K562 (cell line): ENCODE measurements at regions not wholly inside any gene's neighbourhood (a gene's known extent, or its start where the extent isn't known, plus 50 kb on each side); places are given as distances from the start of the nearest gene placed in this dataset.

ENCODE experiments used
- ATAC-seq: fragments of 200-7000 bp; cut with Tn5 transposase; 3 replicates; pipeline ENCODE4 v1.9.1; 2020; ENCODE audit warnings: moderate library complexity
- BruUV-seq: library from RNA; stranded (reverse); fragments of 400-500 nt; replicated peaks from 2 replicates; lab custom pipeline; 2021; lab: Mats Ljungman, UMichigan
- CTCF ChIA-PET: fragments of 300-600 bp; formaldehyde crosslinking; extraction: SDS; loops from one replicate; lab custom pipeline; 2021; ENCODE audit warnings: low intra/inter-chr PET ratio; lab: Yijun Ruan, JAX
- POLR2A ChIA-PET: fragments of 300-600, 350-650 bp; sonication (Branson Sonifier 250); formaldehyde crosslinking; extraction: SDS; loops from one replicate; lab custom pipeline; 2021; ENCODE audit warnings: antibody characterized with exemption, inconsistent platforms; lab: Yijun Ruan, JAX
- DNase-seq, 4 experiments: peaks; one replicate each; pipeline versions ENCODE4 v3.0.0 to v3.0.0-alpha.2; 2011 to 2018; ENCODE audit warnings: low spot score in 3 of 4, mixed read lengths in 3 of 4; ENCODE audit errors: extremely low read depth in 1 of 4
- FAIRE-seq: peaks from 2 replicates; lab custom pipeline; 2011; peaks lifted over from hg19 to GRCh38; lab: Jason Lieb, UNC
- H2AFZ ChIP-seq: 2 replicates; pipeline ENCODE4 v1.6.0; 2011; ENCODE audit warnings: low read depth, low read length, control low read depth, inconsistent platforms
- H3K27ac ChIP-seq: fragments of 200-600 bp; 3 replicates; pipeline ENCODE4 v1.8.0; 2011; ENCODE audit warnings: low read depth, mild to moderate bottlenecking, control low read depth, inconsistent platforms, low read length, moderate library complexity, mixed read lengths; ENCODE audit errors: extremely low read depth
- H3K27me3 ChIP-seq, 2 experiments: fragments of 300-600 bp in 1 of 2; 2 replicates in 1 of 2; 3 replicates in 1 of 2; pipeline versions ENCODE4 v1.6.0 to v1.8.0; 2011; ENCODE audit warnings: inconsistent platforms in 2 of 2, low read length in 2 of 2, mild to moderate bottlenecking in 1 of 2, mixed read lengths in 1 of 2, moderate library complexity in 1 of 2; ENCODE audit not compliant: control insufficient read depth in 2 of 2, insufficient read depth in 2 of 2
- H3K36me3 ChIP-seq: fragments of 300-600 bp; 3 replicates; pipeline ENCODE4 v1.8.0; 2011; ENCODE audit warnings: mild to moderate bottlenecking, low read length, inconsistent platforms; ENCODE audit not compliant: control insufficient read depth, insufficient read depth
- H3K4me1 ChIP-seq, 2 experiments: fragments of 200-600 bp in 1 of 2; replicated peaks in 1 of 2; 2 replicates in 1 of 2; 3 replicates in 1 of 2; pipeline versions ENCODE4 v1.5.1 to v1.8.0; 2011; ENCODE audit warnings: inconsistent platforms in 2 of 2, low read length in 2 of 2, mild to moderate bottlenecking in 1 of 2, mixed read lengths in 1 of 2, moderate library complexity in 1 of 2; ENCODE audit not compliant: control insufficient read depth in 2 of 2, insufficient read depth in 2 of 2
- H3K4me2 ChIP-seq: 2 replicates; pipeline ENCODE4 v1.6.1; 2011; ENCODE audit warnings: low read length, control low read depth, inconsistent platforms, mixed read lengths; ENCODE audit not compliant: insufficient read depth
- H3K4me3 ChIP-seq: fragments of 200-600 bp; sonication (generic), shearing (Covaris generic); 2 replicates; pipeline ENCODE4 v1.5.1; 2016; ENCODE audit warnings: control low read depth, inconsistent platforms
- H3K79me2 ChIP-seq: fragments of 200-600 bp; 3 replicates; pipeline ENCODE4 v1.8.0; 2011; ENCODE audit warnings: low read length, inconsistent platforms; ENCODE audit not compliant: control insufficient read depth, insufficient read depth
- H3K9ac ChIP-seq, 2 experiments: 2 replicates each; pipeline versions ENCODE4 v1.6.0 to v1.6.1; 2011; ENCODE audit warnings: low read depth in 2 of 2, low read length in 2 of 2, control low read depth in 1 of 2, inconsistent platforms in 1 of 2, mild to moderate bottlenecking in 1 of 2, mixed read lengths in 1 of 2; ENCODE audit not compliant: insufficient read depth in 1 of 2
- H3K9me1 ChIP-seq: one replicate; pipeline ENCODE4 v1.6.0; 2011; ENCODE audit warnings: inconsistent platforms, mild to moderate bottlenecking, low read length, moderate library complexity; ENCODE audit not compliant: control insufficient read depth, insufficient read depth
- H3K9me3 ChIP-seq: replicated peaks from 2 replicates; pipeline ENCODE4 v1.5.1; 2011; ENCODE audit warnings: low read depth, low read length, inconsistent platforms; ENCODE audit not compliant: control insufficient read depth, insufficient read depth
- H4K20me1 ChIP-seq: replicated peaks from 2 replicates; pipeline ENCODE4 v1.6.1; 2011; ENCODE audit warnings: low read length, inconsistent platforms, mixed read lengths; ENCODE audit not compliant: control insufficient read depth, insufficient read depth
- C11orf30 ChIP-seq: fragments of 450-650 bp; IDR thresholded peaks from 2 replicates; pipeline ENCODE4 v1.6.1; 2016; ENCODE audit warnings: low read depth, mild to moderate bottlenecking
- EP400 ChIP-seq: fragments of 450-650 bp; IDR thresholded peaks from 2 replicates; pipeline ENCODE4 v1.6.1; 2017; ENCODE audit warnings: antibody characterized with exemption, mild to moderate bottlenecking, moderate library complexity
- MAFF ChIP-seq: IDR thresholded peaks from 2 replicates; pipeline ENCODE4 v1.6.1; 2012; ENCODE audit warnings: low read length, improper control_type of control experiment
- MAFG ChIP-seq: fragments of 450-650 bp; conservative IDR thresholded peaks from 2 replicates; pipeline ENCODE4 v1.6.1; 2016; ENCODE audit warnings: missing genetic modification characterization, missing compliant biosample characterization
- MAFK ChIP-seq: IDR thresholded peaks from 2 replicates; pipeline ENCODE4 v1.6.1; 2011; ENCODE audit warnings: low read length, improper control_type of control experiment
- XRCC5 ChIP-seq: fragments of 200-400 bp; formaldehyde crosslinking; IDR thresholded peaks from 2 replicates; pipeline ENCODE4 v1.6.1; 2017; ENCODE audit warnings: low read depth, mild to moderate bottlenecking, low read length
- ZNF316 ChIP-seq: fragments of 450-650 bp; IDR thresholded peaks from 2 replicates; pipeline ENCODE4 v1.6.1; 2016
- in situ Hi-C: fragments of 300-500 bp; cut with MboI; formaldehyde crosslinking; loops from 4 replicates; pipeline ENCODE4 v1.15.0; 2018; ENCODE audit warnings: inconsistent platforms, mixed read lengths
- intact Hi-C: fragments of 100-400 bp; cut with micrococcal nuclease; formaldehyde crosslinking; loops from 2 replicates; pipeline ENCODE4 v1.14.2; 2022
- TF ChIP-seq, protein P1 (sequence below), 2 experiments: fragments of 450-650 bp in 1 of 2; IDR thresholded peaks; 2 replicates each; pipeline ENCODE4 v1.6.1; 2011 to 2017; ENCODE audit warnings: low read depth in 2 of 2, antibody characterized with exemption in 1 of 2, borderline replicate concordance in 1 of 2, low read length in 1 of 2, mild to moderate bottlenecking in 1 of 2, mixed read lengths in 1 of 2; ENCODE audit not compliant: control insufficient read depth in 1 of 2
- TF ChIP-seq, protein P2 (sequence below): sonication (generic); formaldehyde crosslinking; IDR thresholded peaks from 2 replicates; pipeline ENCODE4 v1.8.0; 2022; ENCODE audit warnings: mild to moderate bottlenecking, missing genetic modification reagents, borderline replicate concordance
- TF ChIP-seq, protein P3 (sequence below): fragments of 250-450 bp; sonication (Bioruptor Pico); IDR thresholded peaks from 2 replicates; pipeline ENCODE4 v1.9.0; 2021; ENCODE audit warnings: mild to moderate bottlenecking, inconsistent platforms

DNA sequence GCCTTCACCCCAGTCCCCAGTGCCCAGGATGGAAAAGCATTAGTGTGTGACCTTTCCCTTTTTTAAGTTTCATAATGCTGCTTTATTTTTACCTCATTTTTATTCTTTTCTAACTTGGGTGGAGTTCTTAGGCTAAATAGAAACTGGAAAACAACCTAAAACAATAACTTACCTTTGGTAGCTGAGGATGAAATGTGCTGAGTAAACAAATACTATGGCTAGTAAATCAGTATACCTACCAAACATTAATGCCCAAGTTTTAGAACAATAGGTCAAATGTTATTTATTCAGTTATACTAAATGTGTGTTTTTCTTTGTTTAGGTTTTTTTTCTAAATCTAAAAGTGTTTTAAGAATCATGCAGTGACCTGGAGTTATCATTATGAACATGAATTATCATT, 226.6 kb upstream of the G2E3 start:
- no peak for DNase-seq
- no peaks in the 10 kb centered on the region for H3K79me2 ChIP-seq
- in situ Hi-C loops, result no loop called here
- TF ChIP-seq, protein P1, sequence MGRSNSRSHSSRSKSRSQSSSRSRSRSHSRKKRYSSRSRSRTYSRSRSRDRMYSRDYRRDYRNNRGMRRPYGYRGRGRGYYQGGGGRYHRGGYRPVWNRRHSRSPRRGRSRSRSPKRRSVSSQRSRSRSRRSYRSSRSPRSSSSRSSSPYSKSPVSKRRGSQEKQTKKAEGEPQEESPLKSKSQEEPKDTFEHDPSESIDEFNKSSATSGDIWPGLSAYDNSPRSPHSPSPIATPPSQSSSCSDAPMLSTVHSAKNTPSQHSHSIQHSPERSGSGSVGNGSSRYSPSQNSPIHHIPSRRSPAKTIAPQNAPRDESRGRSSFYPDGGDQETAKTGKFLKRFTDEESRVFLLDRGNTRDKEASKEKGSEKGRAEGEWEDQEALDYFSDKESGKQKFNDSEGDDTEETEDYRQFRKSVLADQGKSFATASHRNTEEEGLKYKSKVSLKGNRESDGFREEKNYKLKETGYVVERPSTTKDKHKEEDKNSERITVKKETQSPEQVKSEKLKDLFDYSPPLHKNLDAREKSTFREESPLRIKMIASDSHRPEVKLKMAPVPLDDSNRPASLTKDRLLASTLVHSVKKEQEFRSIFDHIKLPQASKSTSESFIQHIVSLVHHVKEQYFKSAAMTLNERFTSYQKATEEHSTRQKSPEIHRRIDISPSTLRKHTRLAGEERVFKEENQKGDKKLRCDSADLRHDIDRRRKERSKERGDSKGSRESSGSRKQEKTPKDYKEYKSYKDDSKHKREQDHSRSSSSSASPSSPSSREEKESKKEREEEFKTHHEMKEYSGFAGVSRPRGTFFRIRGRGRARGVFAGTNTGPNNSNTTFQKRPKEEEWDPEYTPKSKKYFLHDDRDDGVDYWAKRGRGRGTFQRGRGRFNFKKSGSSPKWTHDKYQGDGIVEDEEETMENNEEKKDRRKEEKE (IDR thresholded peaks at IDR 0.05; ENCODE audit: borderline replicate concordance in 1 of 2, control insufficient read depth in 1 of 2, low read depth in 2 of 2, low read length in 1 of 2), result no peak
- TF ChIP-seq C11orf30 (peak; percentile 64), MAFF (peak; percentile 66), ZNF316 (peak; percentile 77), XRCC5 (no peak), MAFK (peak; percentile 70), EP400 (no peak), MAFG (peak; percentile 37; the same call in 1 of the 2 replicates)
- TF ChIP-seq, protein P2, sequence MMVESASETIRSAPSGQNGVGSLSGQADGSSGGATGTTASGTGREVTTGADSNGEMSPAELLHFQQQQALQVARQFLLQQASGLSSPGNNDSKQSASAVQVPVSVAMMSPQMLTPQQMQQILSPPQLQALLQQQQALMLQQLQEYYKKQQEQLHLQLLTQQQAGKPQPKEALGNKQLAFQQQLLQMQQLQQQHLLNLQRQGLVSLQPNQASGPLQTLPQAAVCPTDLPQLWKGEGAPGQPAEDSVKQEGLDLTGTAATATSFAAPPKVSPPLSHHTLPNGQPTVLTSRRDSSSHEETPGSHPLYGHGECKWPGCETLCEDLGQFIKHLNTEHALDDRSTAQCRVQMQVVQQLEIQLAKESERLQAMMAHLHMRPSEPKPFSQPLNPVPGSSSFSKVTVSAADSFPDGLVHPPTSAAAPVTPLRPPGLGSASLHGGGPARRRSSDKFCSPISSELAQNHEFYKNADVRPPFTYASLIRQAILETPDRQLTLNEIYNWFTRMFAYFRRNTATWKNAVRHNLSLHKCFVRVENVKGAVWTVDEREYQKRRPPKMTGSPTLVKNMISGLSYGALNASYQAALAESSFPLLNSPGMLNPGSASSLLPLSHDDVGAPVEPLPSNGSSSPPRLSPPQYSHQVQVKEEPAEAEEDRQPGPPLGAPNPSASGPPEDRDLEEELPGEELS (CRISPR knock-in tag), result no peak
- TF ChIP-seq, protein P3, sequence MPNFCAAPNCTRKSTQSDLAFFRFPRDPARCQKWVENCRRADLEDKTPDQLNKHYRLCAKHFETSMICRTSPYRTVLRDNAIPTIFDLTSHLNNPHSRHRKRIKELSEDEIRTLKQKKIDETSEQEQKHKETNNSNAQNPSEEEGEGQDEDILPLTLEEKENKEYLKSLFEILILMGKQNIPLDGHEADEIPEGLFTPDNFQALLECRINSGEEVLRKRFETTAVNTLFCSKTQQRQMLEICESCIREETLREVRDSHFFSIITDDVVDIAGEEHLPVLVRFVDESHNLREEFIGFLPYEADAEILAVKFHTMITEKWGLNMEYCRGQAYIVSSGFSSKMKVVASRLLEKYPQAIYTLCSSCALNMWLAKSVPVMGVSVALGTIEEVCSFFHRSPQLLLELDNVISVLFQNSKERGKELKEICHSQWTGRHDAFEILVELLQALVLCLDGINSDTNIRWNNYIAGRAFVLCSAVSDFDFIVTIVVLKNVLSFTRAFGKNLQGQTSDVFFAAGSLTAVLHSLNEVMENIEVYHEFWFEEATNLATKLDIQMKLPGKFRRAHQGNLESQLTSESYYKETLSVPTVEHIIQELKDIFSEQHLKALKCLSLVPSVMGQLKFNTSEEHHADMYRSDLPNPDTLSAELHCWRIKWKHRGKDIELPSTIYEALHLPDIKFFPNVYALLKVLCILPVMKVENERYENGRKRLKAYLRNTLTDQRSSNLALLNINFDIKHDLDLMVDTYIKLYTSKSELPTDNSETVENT (CRISPR knock-in tag), result no peak
- TF ChIP-seq, all 486 proteins: peak for 5
- no peak overlapping the region for H3K4me2 ChIP-seq
- H3K27ac ChIP-seq, result no peak overlapping the region
- no peak overlapping the region for H2AFZ ChIP-seq
- no peaks in the 10 kb centered on the region for H3K9me1 ChIP-seq
- no peaks in the 10 kb centered on the region; a peak in 1 of 5 replicates for H3K4me1 ChIP-seq
- H3K9ac ChIP-seq, result no peak overlapping the region
- H4K20me1 ChIP-seq, result no peaks in the 10 kb centered on the region
- FAIRE-seq (no peak), ATAC-seq (no peak)
- H3K9me3 ChIP-seq, result 0 out of 2 replicates have a peak, but pooled peaks cover 3% of the 10 kb centered on the region
- CTCF ChIA-PET, result no interaction called here
- no peak overlapping the region for H3K4me3 ChIP-seq
- intact Hi-C loops, result no loop called here
- BruUV-seq, result no TSS peak
- no peaks in the 10 kb centered on the region for H3K36me3 ChIP-seq
- POLR2A ChIA-PET, result no interaction called here
- no peaks in the 10 kb centered on the region for H3K27me3 ChIP-seq
